Right atrium auricular region (tissue), 2 donors: ENCODE measurements at regions not wholly inside any gene's neighbourhood (a gene's known extent, or its start where the extent isn't known, plus 50 kb on each side); places are given as distances from the start of the nearest gene placed in this dataset.

ENCODE experiments used
- DNase-seq: peaks from one replicate; pipeline ENCODE4 v3.0.0-alpha.2; 2019; ENCODE audit warnings: low spot score
- H3K27ac ChIP-seq, 2 donors: fragments of 200-600 bp; sonication (generic); 1 replicate in 1 of 2; 2 replicates in 1 of 2; pipeline ENCODE4 v1.5.1; 2016 to 2019
- H3K27me3 ChIP-seq, 2 donors: fragments of 200-600 bp; sonication (generic); one replicate each; pipeline versions ENCODE4 v1.5.1 to v1.6.0; 2017 to 2019
- H3K36me3 ChIP-seq: fragments of 200-600 bp; sonication (generic); one replicate; pipeline ENCODE4 v1.5.1; 2016
- H3K4me1 ChIP-seq, 2 donors: fragments of 200-600 bp; sonication (generic); one replicate each; pipeline versions ENCODE4 v1.5.1 to v1.6.0; 2017 to 2019
- H3K4me3 ChIP-seq, 2 donors: fragments of 200-600 bp; sonication (generic); 1 replicate in 1 of 2; 2 replicates in 1 of 2; pipeline ENCODE4 v1.5.1; 2017 to 2019; ENCODE audit warnings: mild to moderate bottlenecking in 1 of 2, moderate library complexity in 1 of 2
- H3K9me3 ChIP-seq, 2 donors: fragments of 200-600 bp; sonication (generic); one replicate each; pipeline ENCODE4 v1.5.1; 2019
- CTCF ChIP-seq, 2 donors: fragments of 200-600 bp; sonication (generic); IDR thresholded peaks; one replicate each; pipeline ENCODE4 v1.5.1; 2019; ENCODE audit warnings: antibody characterized with exemption in 2 of 2

GRCh38 chr12:60704171-60704914, 1108.5 kb downstream of the SLC16A7 start:
- H3K36me3 ChIP-seq, result no peaks in the 10 kb centered on the region
- H3K9me3 ChIP-seq, result peaks cover 0 to 5% of the 10 kb centered on the region in 2 donors
- no peak overlapping the region for H3K4me3 ChIP-seq
- no peaks in the 10 kb centered on the region for H3K4me1 ChIP-seq
- TF ChIP-seq CTCF (IDR thresholded peaks at IDR 0.05), result no peak
- no peaks in the 10 kb centered on the region for H3K27me3 ChIP-seq
- no peak for DNase-seq
- no peak overlapping the region for H3K27ac ChIP-seq

GRCh38 chr12:60710246-60710645, 1114.4 kb downstream of the SLC16A7 start:
- Histone ChIP-seq H3K9me3 (peaks cover 0 to 5% of the 10 kb centered on the region in 2 donors), H3K4me1 (no peaks in the 10 kb centered on the region), H3K27me3 (no peaks in the 10 kb centered on the region), H3K27ac (no peak overlapping the region), H3K4me3 (no peak overlapping the region), H3K36me3 (no peaks in the 10 kb centered on the region)
- DNase-seq, result no peak
- TF ChIP-seq CTCF (IDR thresholded peaks at IDR 0.05), result no peak

- TF ChIP-seq CTCF (IDR thresholded peaks at IDR 0.05), result no peak
- Histone ChIP-seq H3K9me3 (no peaks in the 10 kb centered on the region), H3K27ac (no peak overlapping the region), H3K4me1 (no peaks in the 10 kb centered on the region), H3K4me3 (no peak overlapping the region), H3K36me3 (no peaks in the 10 kb centered on the region), H3K27me3 (no peaks in the 10 kb centered on the region)
- no peak for DNase-seq
These were observed 1118.5 kb downstream of the SLC16A7 start for GRCh38 chr12:60714141-60714900.

GRCh38 chr12:60724475-60724874, 1128.6 kb downstream of the SLC16A7 start:
- Histone ChIP-seq H3K27ac (no peak overlapping the region), H3K4me3 (no peak overlapping the region), H3K36me3 (no peaks in the 10 kb centered on the region), H3K4me1 (no peaks in the 10 kb centered on the region), H3K27me3 (no peaks in the 10 kb centered on the region), H3K9me3 (no peaks in the 10 kb centered on the region)
- TF ChIP-seq CTCF (IDR thresholded peaks at IDR 0.05), result no peak
- DNase-seq, result no peak

GRCh38 chr12:60724984-60725383, 1129.2 kb downstream of the SLC16A7 start:
- H3K9me3 ChIP-seq, result no peaks in the 10 kb centered on the region
- H3K36me3 ChIP-seq, result no peaks in the 10 kb centered on the region
- no peaks in the 10 kb centered on the region for H3K4me1 ChIP-seq
- no peak for TF ChIP-seq CTCF (IDR thresholded peaks at IDR 0.05)
- no peaks in the 10 kb centered on the region for H3K27me3 ChIP-seq
- no peak overlapping the region for H3K27ac ChIP-seq
- no peak for DNase-seq
- no peak overlapping the region for H3K4me3 ChIP-seq
